HL-60 (cell line): ENCODE measurements at regions not wholly inside any gene's neighbourhood (a gene's known extent, or its start where the extent isn't known, plus 50 kb on each side); places are given as distances from the start of the nearest gene placed in this dataset.
"Not testable (repeated sequence)": the region's sequence is repeated elsewhere in the genome, so short reads cannot be mapped to it uniquely, and the experiment has no call there.

Experiments
- DNase-seq, 2 experiments: peaks; one replicate each; pipeline ENCODE4 v3.0.0-alpha.2; 2010 to 2020; ENCODE audit warnings: low read depth in 1 of 2, low spot score in 1 of 2
- H3K27ac ChIP-seq: fragments of 250-450 bp; sonication (Bioruptor Pico); replicated peaks from 2 replicates; pipeline ENCODE4 v1.5.1; 2020; ENCODE audit warnings: mild to moderate bottlenecking, moderate library complexity
- H3K27me3 ChIP-seq: fragments of 250-450 bp; sonication (Bioruptor Pico); 2 replicates; pipeline ENCODE4 v1.5.1; 2021; ENCODE audit warnings: mild to moderate bottlenecking, moderate library complexity; ENCODE audit not compliant: insufficient read depth, poor library complexity, severe bottlenecking
- H3K4me3 ChIP-seq: replicated peaks from 2 replicates; pipeline ENCODE4 v1.5.1; 2011; ENCODE audit warnings: mild to moderate bottlenecking, control low read depth, low read length; ENCODE audit not compliant: insufficient read depth
- CTCF ChIP-seq: IDR thresholded peaks from one replicate; pipeline ENCODE4 v1.5.1; 2011; ENCODE audit warnings: low read length, control low read depth, inconsistent platforms; ENCODE audit not compliant: insufficient read depth
- GABPA ChIP-seq: IDR thresholded peaks from 2 replicates; pipeline ENCODE4 v1.6.1; 2012; ENCODE audit warnings: low read depth
- POLR2AphosphoS5 ChIP-seq: IDR thresholded peaks from 2 replicates; pipeline ENCODE4 v1.6.1; 2012; ENCODE audit warnings: low read depth
- REST ChIP-seq: IDR thresholded peaks from 2 replicates; pipeline ENCODE4 v1.6.1; 2012; ENCODE audit warnings: low read depth; ENCODE audit not compliant: insufficient replicate concordance
- SPI1 ChIP-seq: IDR thresholded peaks from 2 replicates; pipeline ENCODE4 v1.6.1; 2012; ENCODE audit warnings: low read depth, mild to moderate bottlenecking, borderline replicate concordance

GRCh38 chr13:40356011-40356410, 310.4 kb downstream of the FOXO1 start:
- no peak for DNase-seq
- H3K27ac ChIP-seq = no peak overlapping the region
- TF ChIP-seq REST = no peak
- no peak for TF ChIP-seq CTCF
- no peak for TF ChIP-seq SPI1
- TF ChIP-seq POLR2AphosphoS5 = no peak
- TF ChIP-seq GABPA = no peak
- H3K4me3 ChIP-seq = no peak overlapping the region
- no peaks in the 10 kb centered on the region for H3K27me3 ChIP-seq

GRCh38 chr13:40356458-40356857, 310.0 kb downstream of the FOXO1 start:
- not testable (repeated sequence) for DNase-seq, H3K27ac ChIP-seq, H3K27me3 ChIP-seq, H3K4me3 ChIP-seq

- H3K4me3 ChIP-seq = no peak overlapping the region
- DNase-seq = no peak
- TF ChIP-seq CTCF (no peak), GABPA (no peak), SPI1 (no peak), REST (no peak), POLR2AphosphoS5 (no peak)
- no peaks in the 10 kb centered on the region for H3K27me3 ChIP-seq
- no peak overlapping the region for H3K27ac ChIP-seq
Measured at GRCh38 chr13:40362502-40362901, 303.9 kb downstream of the FOXO1 start.

GRCh38 chr13:40363653-40364052, 302.8 kb downstream of the FOXO1 start:
- TF ChIP-seq REST (no peak), GABPA (no peak), POLR2AphosphoS5 (no peak), SPI1 (no peak), CTCF (no peak)
- Histone ChIP-seq H3K4me3 (no peak overlapping the region), H3K27ac (no peak overlapping the region), H3K27me3 (no peaks in the 10 kb centered on the region)
- DNase-seq = no peak
